D721Med (cell line): ENCODE measurements at regions not wholly inside any gene's neighbourhood (a gene's known extent, or its start where the extent isn't known, plus 50 kb on each side); places are given as distances from the start of the nearest gene placed in this dataset.

Experiments
- DNase-seq: peaks from one replicate; pipeline ENCODE4 v3.0.0; 2011; ENCODE audit warnings: low spot score; ENCODE audit not compliant: insufficient read length
- FAIRE-seq: peaks from 2 replicates; lab custom pipeline; 2011; peaks lifted over from hg19 to GRCh38; lab: Jason Lieb, UNC
- TF ChIP-seq, protein P1 (sequence below): IDR thresholded peaks from 2 replicates; pipeline ENCODE4 v1.5.1; 2012; ENCODE audit warnings: mild to moderate bottlenecking, control low read depth; ENCODE audit not compliant: insufficient read depth; ENCODE audit errors: missing control alignments

GRCh38 chr18:38883111-38883510 lies 1317.5 kb upstream of the CELF4 start:
- DNase-seq, result no peak
- peak; percentile 16 for FAIRE-seq
- TF ChIP-seq, protein P1, sequence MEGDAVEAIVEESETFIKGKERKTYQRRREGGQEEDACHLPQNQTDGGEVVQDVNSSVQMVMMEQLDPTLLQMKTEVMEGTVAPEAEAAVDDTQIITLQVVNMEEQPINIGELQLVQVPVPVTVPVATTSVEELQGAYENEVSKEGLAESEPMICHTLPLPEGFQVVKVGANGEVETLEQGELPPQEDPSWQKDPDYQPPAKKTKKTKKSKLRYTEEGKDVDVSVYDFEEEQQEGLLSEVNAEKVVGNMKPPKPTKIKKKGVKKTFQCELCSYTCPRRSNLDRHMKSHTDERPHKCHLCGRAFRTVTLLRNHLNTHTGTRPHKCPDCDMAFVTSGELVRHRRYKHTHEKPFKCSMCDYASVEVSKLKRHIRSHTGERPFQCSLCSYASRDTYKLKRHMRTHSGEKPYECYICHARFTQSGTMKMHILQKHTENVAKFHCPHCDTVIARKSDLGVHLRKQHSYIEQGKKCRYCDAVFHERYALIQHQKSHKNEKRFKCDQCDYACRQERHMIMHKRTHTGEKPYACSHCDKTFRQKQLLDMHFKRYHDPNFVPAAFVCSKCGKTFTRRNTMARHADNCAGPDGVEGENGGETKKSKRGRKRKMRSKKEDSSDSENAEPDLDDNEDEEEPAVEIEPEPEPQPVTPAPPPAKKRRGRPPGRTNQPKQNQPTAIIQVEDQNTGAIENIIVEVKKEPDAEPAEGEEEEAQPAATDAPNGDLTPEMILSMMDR, result no peak

DNA sequence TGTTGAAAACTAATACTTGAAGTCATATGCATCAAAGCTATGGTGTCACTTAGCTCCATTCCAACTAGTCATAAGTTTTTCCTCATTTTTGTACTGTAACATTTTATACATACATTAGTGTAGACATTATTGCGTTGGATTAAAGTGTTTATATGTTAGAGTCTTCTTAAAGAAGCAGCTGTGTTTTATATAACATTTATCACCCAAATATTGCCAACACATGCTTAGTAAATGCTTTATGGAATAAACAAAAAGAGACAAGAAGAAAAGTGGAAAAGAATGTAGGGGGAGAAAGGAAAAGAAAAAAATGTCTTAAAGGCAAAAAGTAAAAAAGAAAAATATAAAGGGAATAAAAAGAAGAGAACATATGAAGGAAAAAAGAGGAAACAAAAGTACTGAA lies 1314.3 kb upstream of the CELF4 start:
- TF ChIP-seq, protein P1, result no peak
- FAIRE-seq (no peak), DNase-seq (no peak)

DNA sequence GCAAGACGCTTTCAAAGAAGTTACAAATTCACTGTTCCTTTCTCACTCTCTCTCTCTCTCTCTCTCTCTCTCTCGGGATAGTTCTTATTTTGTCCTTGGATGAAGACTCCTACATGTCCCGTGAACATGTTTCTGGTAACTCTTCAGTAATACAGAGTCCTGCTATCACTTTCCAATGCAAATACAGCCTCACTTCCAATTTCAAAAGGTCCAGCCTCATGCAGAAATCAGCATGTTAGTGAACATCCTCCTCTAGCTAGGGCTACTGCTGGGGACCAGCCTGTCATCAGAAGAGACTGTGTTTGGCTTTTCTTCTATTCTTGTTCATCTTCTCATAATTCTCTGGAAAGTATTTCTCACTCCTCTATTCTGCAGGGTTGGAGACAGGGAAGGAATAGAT lies 1306.7 kb upstream of the CELF4 start:
- no peak for FAIRE-seq
- TF ChIP-seq, protein P1, result no peak
- no peak for DNase-seq

GRCh38 chr18:38868757-38869156 lies 1303.2 kb upstream of the CELF4 start:
- TF ChIP-seq, protein P1, result no peak
- FAIRE-seq (no peak), DNase-seq (no peak)

GRCh38 chr18:38867680-38868079 lies 1302.1 kb upstream of the CELF4 start:
- peak; percentile 61 for FAIRE-seq
- no peak for DNase-seq
- TF ChIP-seq, protein P1, result no peak

DNA sequence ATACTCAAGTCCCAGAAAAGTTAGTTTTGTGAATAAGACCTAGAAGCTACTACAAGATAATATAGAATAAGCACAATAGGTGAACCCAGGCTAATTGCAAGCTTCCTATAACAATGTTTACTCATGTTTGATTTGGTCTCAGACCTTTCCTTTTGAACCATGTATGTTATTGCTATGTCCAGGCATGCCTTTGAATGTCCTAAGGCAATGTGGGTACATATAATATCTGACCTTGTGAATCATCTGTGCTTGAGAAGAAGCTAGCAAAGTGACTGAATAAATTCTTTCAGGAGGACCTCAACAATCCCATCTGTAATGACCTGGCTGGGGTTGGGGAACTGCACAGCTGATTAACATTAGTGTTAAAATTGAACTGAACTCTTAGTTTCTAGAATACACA lies 1285.9 kb upstream of the CELF4 start:
- TF ChIP-seq, protein P1, result no peak
- no peak for DNase-seq
- FAIRE-seq, result peak; percentile 78

- TF ChIP-seq, protein P1, result no peak
- FAIRE-seq, result peak; percentile 58
- no peak for DNase-seq
Measured at GRCh38 chr18:38847326-38847725, 1281.7 kb upstream of the CELF4 start.
